NCI-H748 treated with DMSO at 0.1 percent for 48 hours (cell line): ENCODE measurements at regions not wholly inside any gene's neighbourhood (a gene's known extent, or its start where the extent isn't known, plus 50 kb on each side); places are given as distances from the start of the nearest gene placed in this dataset.
A peak's percentile ranks its signal among the peaks of the same experiment; 100 is the strongest.
"Not testable (repeated sequence)": the region's sequence is repeated elsewhere in the genome, so short reads cannot be mapped to it uniquely, and the experiment has no call there.

Experiments
- DNase-seq: peaks from one replicate; lab custom pipeline; 2025; lab: John Stamatoyannopoulos, UW

DNA sequence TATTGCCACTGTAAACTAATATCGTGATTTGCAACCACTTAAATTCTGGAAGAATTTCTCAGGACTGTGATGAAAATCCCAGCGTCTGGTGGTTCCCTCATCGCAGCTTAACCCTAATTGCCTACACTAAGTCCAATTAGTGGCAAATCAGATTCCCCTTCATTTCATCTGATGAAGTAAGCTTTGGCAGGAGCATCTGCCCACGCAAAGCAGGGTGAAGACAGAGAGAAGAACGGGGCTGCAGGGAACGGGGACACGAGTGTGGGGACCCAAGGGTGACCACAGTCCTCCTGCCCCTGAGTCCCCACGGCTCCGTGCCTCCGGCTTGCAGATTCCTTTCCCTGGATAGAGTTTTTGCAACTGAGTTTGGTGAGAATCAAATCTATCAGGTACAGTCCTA, 159.5 kb downstream of the LY86 start:
- no peak for DNase-seq

GRCh38 chr6:6749702-6750491, 161.4 kb downstream of the LY86 start:
- no peak for DNase-seq

GRCh38 chr6:6750594-6751265, 162.2 kb downstream of the LY86 start:
- no peak for DNase-seq

DNA sequence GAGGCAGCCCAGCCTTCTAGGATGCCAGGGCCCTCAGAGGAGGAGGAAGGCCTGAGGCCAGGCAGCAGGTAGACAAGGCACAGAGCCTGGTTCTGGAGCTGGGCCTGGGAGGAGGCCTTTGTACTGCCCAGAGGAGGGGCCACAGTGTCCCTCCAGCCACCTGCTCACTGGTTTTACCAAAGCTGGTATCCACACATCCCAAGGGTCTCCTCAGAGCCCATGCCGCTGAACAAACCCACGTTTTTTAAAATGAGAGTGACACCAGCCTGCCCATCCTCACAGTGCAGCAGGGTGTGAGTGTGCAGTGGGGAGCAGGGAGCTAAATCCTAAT, 162.7 kb downstream of the LY86 start:
- no peak for DNase-seq

DNA sequence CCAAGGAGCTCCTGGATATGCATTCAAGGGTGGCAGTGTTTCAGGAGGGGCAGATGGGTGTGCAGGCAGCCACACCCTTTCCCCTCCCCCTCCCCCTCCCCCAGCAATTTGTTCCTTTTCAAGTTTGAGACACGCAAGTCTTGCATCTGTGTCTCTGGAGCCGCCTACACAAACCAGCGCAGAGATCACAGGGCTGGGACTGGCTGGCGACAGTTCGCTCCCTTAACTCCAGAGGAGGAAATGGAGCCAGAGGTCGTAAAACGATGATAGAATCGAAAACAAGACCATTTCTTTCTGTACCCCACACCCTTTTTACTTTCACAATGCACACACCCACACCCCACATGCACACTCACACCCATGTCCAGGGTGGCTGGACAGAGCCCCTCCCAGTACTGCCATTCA, 163.1 kb downstream of the LY86 start:
- DNase-seq = no peak

DNA sequence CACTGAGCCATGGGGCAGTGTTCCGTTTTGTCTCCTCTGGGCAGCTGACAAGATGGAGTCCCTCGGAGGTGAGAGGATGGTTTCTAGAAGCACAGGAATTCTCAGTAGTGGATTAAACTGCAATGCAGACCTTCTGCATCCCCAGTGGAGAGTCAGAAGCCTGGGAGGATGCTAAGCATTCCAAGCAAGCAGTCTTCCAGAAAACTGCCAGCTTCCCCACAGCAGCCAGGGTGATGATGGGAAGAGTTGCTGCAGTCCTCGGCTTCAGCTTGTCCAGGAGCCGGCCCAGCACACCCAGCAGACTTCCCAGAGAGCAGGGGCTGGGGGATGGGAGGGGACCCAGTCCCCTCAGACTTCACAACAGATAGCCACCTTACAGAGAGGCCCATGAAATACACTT, 163.6 kb downstream of the LY86 start:
- DNase-seq = no peak

DNA sequence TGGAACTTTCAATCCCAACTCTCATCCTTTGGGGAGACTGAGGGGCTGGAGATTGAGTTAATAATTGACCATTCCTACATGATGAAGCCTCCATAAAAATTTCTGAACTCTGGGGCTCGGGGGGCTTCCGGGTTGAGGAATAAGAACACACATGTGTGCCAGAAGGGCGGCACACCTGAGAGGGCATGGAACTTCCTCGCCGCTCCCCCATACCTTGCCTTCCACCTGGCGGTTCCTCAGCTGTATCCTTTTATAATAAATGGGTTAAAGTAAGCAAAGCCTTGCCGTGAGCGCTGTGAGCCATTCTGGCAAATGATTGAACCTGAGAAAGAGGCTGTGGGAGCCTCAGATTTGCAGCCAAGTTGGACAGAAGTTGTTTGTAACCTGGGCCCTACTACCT, 164.8 kb downstream of the LY86 start:
- DNase-seq = no peak

GRCh38 chr6:6756526-6756925, 168.0 kb downstream of the LY86 start:
- DNase-seq = no peak

DNA sequence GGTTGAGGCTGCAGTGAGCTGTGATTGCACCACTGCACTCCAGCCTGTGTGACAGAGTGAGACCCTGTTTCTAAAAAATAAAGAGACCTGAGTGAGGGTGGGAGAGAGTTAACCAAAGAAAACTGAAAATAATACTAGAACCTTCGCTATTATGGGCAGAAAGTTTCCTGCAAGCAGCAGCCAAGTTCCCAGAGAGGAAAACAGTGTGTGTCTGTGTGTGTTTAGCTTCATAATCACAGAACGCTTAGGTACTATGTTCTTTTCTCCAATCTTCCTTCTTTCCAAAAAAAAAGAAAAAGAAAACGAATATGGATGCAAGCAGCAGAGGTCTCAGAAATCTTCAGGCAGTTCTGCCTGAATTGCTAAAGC, 170.0 kb downstream of the LY86 start:
- no peak for DNase-seq

- peak; percentile 98 for DNase-seq
These were observed 170.6 kb downstream of the LY86 start for GRCh38 chr6:6758915-6759654.

DNA sequence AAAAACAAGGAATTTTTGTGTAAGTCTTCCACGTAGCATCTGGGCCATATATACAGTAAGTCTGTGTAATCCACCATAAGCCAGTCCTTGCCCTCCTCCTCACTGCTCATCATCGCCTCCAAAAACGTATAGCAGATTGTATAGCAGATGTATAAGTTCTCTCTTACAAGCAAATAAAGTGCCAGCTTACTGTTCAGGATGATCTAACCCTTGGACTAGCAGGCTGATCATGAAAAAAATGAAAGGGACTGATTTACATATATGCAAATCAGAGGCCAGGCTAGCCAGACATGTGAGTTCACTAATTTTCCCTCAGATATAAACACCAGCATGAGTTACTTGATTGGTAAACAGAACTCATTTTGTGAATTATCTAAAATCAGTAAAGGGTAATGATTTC, 171.5 kb downstream of the LY86 start:
- DNase-seq = no peak

DNA sequence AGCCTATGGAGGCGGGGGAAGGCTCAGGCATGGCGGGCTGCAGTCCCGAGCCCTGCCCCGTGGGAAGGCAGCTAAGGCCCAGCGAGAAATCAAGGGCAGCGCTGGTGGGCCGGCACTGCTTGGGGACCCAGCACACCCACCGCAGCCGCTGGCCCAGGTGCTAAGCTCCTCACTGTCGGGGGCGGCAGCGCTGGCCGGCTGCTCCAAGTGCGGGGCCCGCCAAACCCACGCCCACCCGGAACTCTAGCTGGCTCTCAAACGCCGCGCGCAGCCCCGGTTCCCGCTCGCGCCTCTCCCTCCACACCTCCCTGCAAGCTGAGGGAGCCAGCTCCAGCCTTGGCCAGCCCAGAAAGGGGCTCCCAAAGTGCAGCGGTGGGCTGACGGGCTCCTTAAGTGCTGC, 174.0 kb downstream of the LY86 start:
- not testable (repeated sequence) for DNase-seq

DNA sequence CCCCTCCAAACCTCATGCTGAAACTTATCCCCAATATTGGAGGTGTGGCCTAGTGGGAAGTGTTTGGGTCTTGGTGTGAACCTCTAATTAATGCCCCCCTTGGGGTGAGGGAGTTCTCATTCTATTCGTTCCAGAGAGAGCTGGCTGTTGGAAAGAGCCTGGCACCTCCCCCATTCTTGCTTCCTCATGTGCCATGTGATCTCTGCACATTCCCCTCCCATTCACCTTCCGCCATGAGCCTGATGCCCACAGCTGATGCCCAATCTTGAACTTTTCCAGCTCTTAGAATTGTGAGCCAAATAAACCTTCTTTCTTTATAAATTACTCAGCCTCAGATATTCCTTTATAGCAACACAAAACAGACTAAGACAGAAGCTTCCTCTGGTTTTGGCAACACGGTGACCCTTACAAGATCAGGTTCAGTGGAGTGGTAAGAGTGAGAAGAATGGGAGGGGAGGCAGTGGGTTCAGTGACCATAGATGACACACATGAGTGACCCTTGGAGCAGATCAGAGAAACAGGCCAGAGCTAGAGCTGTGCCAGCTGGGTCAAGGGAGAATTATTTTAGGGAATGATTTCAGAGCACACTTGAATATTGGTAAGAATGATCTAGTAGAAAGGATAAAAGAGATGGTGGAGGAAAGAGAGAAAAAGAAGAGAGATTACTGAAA, 176.4 kb downstream of the LY86 start:
- DNase-seq = no peak

DNA sequence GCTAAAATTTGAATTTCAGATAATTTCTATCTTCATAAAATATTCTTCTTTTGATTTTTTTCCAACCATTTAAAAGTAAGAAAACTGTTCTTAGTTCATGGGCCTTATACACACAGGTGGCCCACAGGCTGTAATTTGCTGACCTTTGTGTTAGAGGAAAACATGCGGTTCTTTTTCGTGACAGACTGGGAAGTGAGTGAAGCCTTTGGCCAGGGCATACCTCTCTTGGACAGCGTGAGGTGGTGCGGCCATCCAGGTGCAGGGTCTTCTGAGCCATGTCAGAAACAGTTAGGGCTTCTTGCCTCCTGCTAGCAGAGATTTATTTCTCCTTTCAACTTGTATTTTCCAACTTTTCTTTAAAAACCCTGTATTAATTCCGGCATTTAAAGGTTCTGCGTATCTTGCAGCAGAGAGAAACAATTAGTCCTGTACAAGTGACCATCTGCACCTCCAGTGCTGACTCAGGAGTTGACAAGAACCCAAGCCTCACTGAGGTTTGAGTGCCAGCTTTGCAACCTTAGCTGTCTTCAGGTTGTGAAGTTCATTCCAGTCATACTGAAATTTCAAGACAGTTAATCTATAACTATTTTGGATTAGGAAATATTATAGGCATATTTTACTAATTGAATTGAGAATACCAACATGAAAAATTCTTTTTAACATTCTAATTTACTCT, 177.8 kb downstream of the LY86 start:
- DNase-seq = no peak

- no peak for DNase-seq
These were observed 180.9 kb downstream of the LY86 start for GRCh38 chr6:6769466-6769865.

- no peak for DNase-seq
These were observed 182.9 kb downstream of the LY86 start for GRCh38 chr6:6771224-6771945.

DNA sequence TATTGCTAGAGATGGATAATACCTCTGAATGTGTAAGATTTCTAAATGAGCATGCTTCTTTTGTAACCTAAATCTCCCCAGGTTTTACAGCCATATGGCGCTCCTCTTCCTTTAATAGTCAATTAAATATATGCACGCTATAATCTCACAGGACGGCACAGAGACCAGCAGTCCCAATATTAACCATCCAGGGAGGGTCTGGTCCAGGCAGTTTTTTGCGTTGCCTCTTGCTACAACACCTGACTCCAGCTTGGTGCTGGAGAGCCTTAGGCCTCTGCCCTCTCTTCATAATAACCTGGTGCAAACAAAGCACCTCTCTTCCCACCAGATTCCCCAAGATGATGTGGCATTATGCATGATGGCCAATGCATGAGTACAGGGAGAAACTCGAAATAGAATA, 183.4 kb downstream of the LY86 start:
- DNase-seq = no peak

DNA sequence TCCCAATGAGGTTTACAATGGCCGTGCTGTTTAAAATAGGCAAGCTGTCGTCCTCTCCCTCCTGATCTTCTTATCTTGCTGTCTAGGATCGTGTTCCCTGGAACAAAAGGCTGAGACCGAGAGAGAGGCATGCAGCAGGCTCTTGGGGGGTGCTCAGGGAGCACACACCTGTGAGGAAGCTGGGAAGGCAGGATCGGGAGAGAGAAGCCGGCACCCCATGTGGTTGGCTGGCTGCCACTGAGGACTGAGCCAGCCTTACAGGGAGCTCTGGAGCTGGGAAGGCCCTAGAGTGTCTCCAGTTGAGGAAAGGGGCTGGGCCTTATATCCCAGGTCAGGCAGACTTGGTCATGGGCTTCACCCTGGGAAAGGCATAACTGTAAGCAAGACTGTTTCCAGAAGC, 184.2 kb downstream of the LY86 start:
- DNase-seq = no peak

DNA sequence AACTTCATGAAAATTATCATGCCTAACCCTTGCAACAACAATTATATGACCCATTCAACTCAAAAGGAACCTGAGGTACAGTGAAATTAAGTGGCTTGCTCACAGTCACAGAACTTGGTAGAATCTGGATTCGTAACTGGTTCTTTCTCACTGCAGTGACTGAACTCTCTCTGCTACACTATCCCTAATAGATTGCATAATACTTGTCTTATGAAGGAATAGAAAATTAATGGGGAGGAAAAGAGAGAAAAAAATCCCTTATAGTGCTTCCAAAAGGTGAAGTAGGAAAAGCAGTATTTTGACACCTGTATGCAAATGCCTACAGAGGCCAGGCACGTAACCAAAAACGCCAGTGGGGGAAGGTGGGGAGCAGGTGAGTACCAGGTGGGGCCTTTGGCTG, 186.6 kb downstream of the LY86 start:
- peak; percentile 6 for DNase-seq

DNA sequence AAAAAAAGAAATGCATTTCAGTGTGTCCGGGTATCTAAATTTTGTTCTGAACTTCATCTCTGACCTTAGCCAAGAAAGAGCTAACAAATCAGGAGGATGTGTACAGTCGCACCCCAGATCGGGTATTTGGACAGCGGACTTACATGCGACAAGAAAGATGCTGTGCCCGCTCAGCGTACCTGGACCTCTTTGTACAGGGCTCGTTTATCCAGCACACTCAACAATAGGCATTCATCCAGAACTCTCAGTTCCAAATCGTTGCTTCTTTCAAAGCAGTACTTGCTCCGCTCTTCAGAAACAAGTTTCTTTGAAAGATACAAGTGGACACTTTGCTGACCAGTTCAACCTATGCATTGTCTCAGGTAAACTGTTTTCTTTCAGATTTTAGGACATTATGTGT, 191.7 kb downstream of the LY86 start:
- DNase-seq = no peak

- no peak for DNase-seq
These were observed 192.8 kb downstream of the LY86 start for GRCh38 chr6:6781172-6781872.
